ENCODE measurements at regions not wholly inside any gene's neighbourhood (a gene's known extent, or its start where the extent isn't known, plus 50 kb on each side); places are given as distances from the start of the nearest gene placed in this dataset.
"Not testable (repeated sequence)": the region's sequence is repeated elsewhere in the genome, so short reads cannot be mapped to it uniquely, and the experiment has no call there.

- ATAC-seq (ENCODE audit: low FRiP score in 2 of 2) = no peak
- TF ChIP-seq POLR2AphosphoS5 (IDR thresholded peaks at IDR 0.05) (no peak), POLR2A (IDR thresholded peaks at IDR 0.05) (no peak), EP300 (IDR thresholded peaks at IDR 0.05) (no peak), CTCF (IDR thresholded peaks at IDR 0.05) (no peak)
- Histone ChIP-seq H3K9me3 (no peaks in the 10 kb centered on the region), H3K4me3 (no peak overlapping the region), H3K36me3 (no peaks in the 10 kb centered on the region), H3K27ac (no peak overlapping the region), H3K27me3 (no peaks in the 10 kb centered on the region), H3K4me1 (no peaks in the 10 kb centered on the region)
- DNase-seq = no peak
- WGBS, 2 donors = 92 to 94% methylated on average over 2 of the region's 2 CpGs
These were observed 409.9 kb downstream of the CPS1 start for GRCh38 chr2:210966330-210966729.

DNA sequence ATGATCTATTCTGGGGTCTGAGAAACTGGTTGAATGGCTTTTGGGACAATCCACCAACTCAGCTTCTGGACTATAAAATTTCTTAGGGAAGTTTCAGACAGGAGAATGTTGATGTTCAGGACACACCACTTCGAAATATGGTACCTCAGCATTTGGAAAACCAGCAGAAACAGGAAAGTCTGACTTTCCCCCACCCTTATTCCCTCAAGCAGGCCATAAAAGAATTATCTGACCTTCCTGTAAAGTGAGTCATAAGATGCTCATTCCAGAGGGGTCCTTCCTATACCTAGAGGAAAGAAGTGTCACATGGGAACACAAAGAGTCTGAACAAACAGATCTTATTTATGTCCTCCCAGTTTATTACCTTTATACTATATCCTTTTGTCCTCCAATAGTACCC lies 415.0 kb downstream of the CPS1 start:
- no peak for DNase-seq
- no peak overlapping the region for H3K27ac ChIP-seq
- H3K4me3 ChIP-seq = no peak overlapping the region
- H3K27me3 ChIP-seq = no peaks in the 10 kb centered on the region
- no peaks in the 10 kb centered on the region for H3K4me1 ChIP-seq
- no peak for TF ChIP-seq POLR2AphosphoS5 (IDR thresholded peaks at IDR 0.05)
- TF ChIP-seq EP300 (IDR thresholded peaks at IDR 0.05) = no peak
- no peak for TF ChIP-seq CTCF (IDR thresholded peaks at IDR 0.05)
- TF ChIP-seq POLR2A (IDR thresholded peaks at IDR 0.05) = no peak
- WGBS, 2 donors = 75% methylated on average over 1 of the region's 1 CpG
- no peak for ATAC-seq (ENCODE audit: low FRiP score in 2 of 2)
- H3K9me3 ChIP-seq = no peaks in the 10 kb centered on the region
- H3K36me3 ChIP-seq = no peaks in the 10 kb centered on the region

DNA sequence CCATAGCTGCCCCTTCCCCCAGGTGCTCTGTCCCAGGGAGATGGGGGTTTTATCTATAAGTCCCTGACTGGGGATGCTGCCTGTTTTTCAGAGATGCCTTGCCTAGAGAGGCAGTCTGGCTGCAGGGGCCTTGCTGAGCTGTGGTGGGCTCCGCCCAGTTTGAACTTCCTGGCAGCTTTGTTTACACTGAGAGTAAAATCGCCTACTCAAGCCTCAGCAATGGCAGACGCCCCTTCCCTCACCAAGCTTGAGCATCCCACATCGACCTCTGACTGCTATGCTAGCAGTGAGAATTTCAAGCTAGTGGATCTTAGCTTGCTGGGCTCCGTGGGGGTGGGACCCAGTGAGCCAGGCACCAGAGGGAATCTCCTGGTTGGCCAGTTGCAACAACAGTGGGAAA lies 430.4 kb downstream of the CPS1 start:
- H3K27ac ChIP-seq; ATAC-seq (ENCODE audit: low FRiP score in 2 of 2): not testable (repeated sequence)
- WGBS, 2 donors = 64% methylated on average over 5 of the region's 5 CpGs; no CpG with 5 or more reads in 1 of the 2 donors

GRCh38 chr2:210991107-210991506 lies 434.7 kb downstream of the CPS1 start:
- ATAC-seq (ENCODE audit: low FRiP score in 2 of 2) (no peak), DNase-seq (no peak)
- no peak overlapping the region for H3K4me3 ChIP-seq
- H3K4me1 ChIP-seq = no peaks in the 10 kb centered on the region
- no peaks in the 10 kb centered on the region for H3K27me3 ChIP-seq
- H3K36me3 ChIP-seq = no peaks in the 10 kb centered on the region
- TF ChIP-seq EP300 (IDR thresholded peaks at IDR 0.05) = no peak
- no peak for TF ChIP-seq POLR2A (IDR thresholded peaks at IDR 0.05)
- no peak for TF ChIP-seq CTCF (IDR thresholded peaks at IDR 0.05)
- TF ChIP-seq POLR2AphosphoS5 (IDR thresholded peaks at IDR 0.05) = no peak
- no peak overlapping the region for H3K27ac ChIP-seq
- 48 to 67% methylated on average over 3 of the region's 3 CpGs for WGBS, 2 donors
- no peaks in the 10 kb centered on the region for H3K9me3 ChIP-seq

More for the DNA sequence above, 430.4 kb downstream of the CPS1 start:
- H3K9me3 ChIP-seq, H3K27me3 ChIP-seq, DNase-seq, H3K4me3 ChIP-seq, H3K36me3 ChIP-seq, H3K4me1 ChIP-seq: not testable (repeated sequence)

GRCh38 chr2:210994104-210994503 lies 437.7 kb downstream of the CPS1 start:
- DNase-seq = no peak
- no peak for TF ChIP-seq POLR2AphosphoS5 (IDR thresholded peaks at IDR 0.05)
- no peaks in the 10 kb centered on the region for H3K9me3 ChIP-seq
- no peaks in the 10 kb centered on the region for H3K36me3 ChIP-seq
- no peak overlapping the region for H3K4me3 ChIP-seq
- no peaks in the 10 kb centered on the region for H3K4me1 ChIP-seq
- H3K27me3 ChIP-seq = no peaks in the 10 kb centered on the region
- no peak for ATAC-seq (ENCODE audit: low FRiP score in 2 of 2)
- no peak overlapping the region for H3K27ac ChIP-seq

GRCh38 chr2:210997373-210997772 lies 441.0 kb downstream of the CPS1 start:
- no peaks in the 10 kb centered on the region for H3K36me3 ChIP-seq
- no peak overlapping the region for H3K27ac ChIP-seq
- TF ChIP-seq POLR2AphosphoS5 (IDR thresholded peaks at IDR 0.05) (no peak), EP300 (IDR thresholded peaks at IDR 0.05) (no peak), POLR2A (IDR thresholded peaks at IDR 0.05) (no peak), CTCF (IDR thresholded peaks at IDR 0.05) (no peak)
- no peaks in the 10 kb centered on the region for H3K4me1 ChIP-seq
- H3K27me3 ChIP-seq = no peaks in the 10 kb centered on the region
- no peak overlapping the region for H3K4me3 ChIP-seq
- H3K9me3 ChIP-seq = no peaks in the 10 kb centered on the region
- no peak for DNase-seq
- no peak for ATAC-seq (ENCODE audit: low FRiP score in 2 of 2)

Data from upper lobe of left lung (tissue), 6 donors.